GM19238 (cell line): ENCODE measurements at regions not wholly inside any gene's neighbourhood (a gene's known extent, or its start where the extent isn't known, plus 50 kb on each side); places are given as distances from the start of the nearest gene placed in this dataset.

Experiments
- DNase-seq: peaks from one replicate; pipeline ENCODE4 v3.0.0; 2011; ENCODE audit warnings: low spot score; ENCODE audit not compliant: insufficient read length

GRCh38 chr11:96885912-96886311 lies 496.1 kb downstream of the JRKL start:
- DNase-seq = no peak

- no peak for DNase-seq
Observed at GRCh38 chr11:96893988-96894387, 504.2 kb downstream of the JRKL start.

- DNase-seq = no peak
Observed at GRCh38 chr11:96894587-96894986, 504.8 kb downstream of the JRKL start.

GRCh38 chr11:96899971-96900370 lies 510.2 kb downstream of the JRKL start:
- DNase-seq = no peak

- no peak for DNase-seq
Observed at GRCh38 chr11:96905143-96905542, 515.3 kb downstream of the JRKL start.

GRCh38 chr11:96905663-96906062 lies 515.9 kb downstream of the JRKL start:
- no peak for DNase-seq

- DNase-seq = no peak
Observed at GRCh38 chr11:96906476-96906875, 516.7 kb downstream of the JRKL start.

GRCh38 chr11:96925862-96926261 lies 536.0 kb downstream of the JRKL start:
- DNase-seq = no peak

GRCh38 chr11:96940227-96940626 lies 550.4 kb downstream of the JRKL start:
- DNase-seq = no peak

GRCh38 chr11:96942855-96943254 lies 553.0 kb downstream of the JRKL start:
- no peak for DNase-seq

GRCh38 chr11:96943970-96944369 lies 554.2 kb downstream of the JRKL start:
- no peak for DNase-seq

- DNase-seq = no peak
Observed at GRCh38 chr11:96948066-96948465, 558.3 kb downstream of the JRKL start.

GRCh38 chr11:96949464-96949863 lies 559.7 kb downstream of the JRKL start:
- no peak for DNase-seq

- no peak for DNase-seq
Observed at GRCh38 chr11:96954587-96955242, 564.9 kb downstream of the JRKL start.

GRCh38 chr11:96960476-96960875 lies 570.7 kb downstream of the JRKL start:
- no peak for DNase-seq

- DNase-seq = no peak
Observed at GRCh38 chr11:96960926-96961325, 571.1 kb downstream of the JRKL start.

GRCh38 chr11:96961931-96962330 lies 572.1 kb downstream of the JRKL start:
- no peak for DNase-seq

- DNase-seq = no peak
Observed at GRCh38 chr11:96963375-96963774, 573.6 kb downstream of the JRKL start.

GRCh38 chr11:96964661-96965060 lies 574.8 kb downstream of the JRKL start:
- DNase-seq = no peak

- no peak for DNase-seq
Observed at GRCh38 chr11:96967616-96968015, 577.8 kb downstream of the JRKL start.

GRCh38 chr11:96969251-96969650 lies 579.4 kb downstream of the JRKL start:
- DNase-seq = no peak

- no peak for DNase-seq
Observed at GRCh38 chr11:96978751-96979150, 588.9 kb downstream of the JRKL start.

GRCh38 chr11:96986516-96986915 lies 596.7 kb downstream of the JRKL start:
- no peak for DNase-seq

- DNase-seq = no peak
Observed at GRCh38 chr11:96990914-96991313, 601.1 kb downstream of the JRKL start.
